ENCODE measurements at regions not wholly inside any gene's neighbourhood (a gene's known extent, or its start where the extent isn't known, plus 50 kb on each side); places are given as distances from the start of the nearest gene placed in this dataset.

GRCh38 chr12:90323217-90323616, 614.6 kb upstream of the ATP2B1 start:
- no peak for TF ChIP-seq POLR2A (IDR thresholded peaks at IDR 0.05)
- no peak for TF ChIP-seq POLR2AphosphoS5 (IDR thresholded peaks at IDR 0.05; ENCODE audit: insufficient read depth in 1 of 2, low read depth in 1 of 2)
- TF ChIP-seq CTCF (IDR thresholded peaks at IDR 0.05), result no peak
- Histone ChIP-seq H3K4me3 (no peak overlapping the region), H3K27ac (no peak overlapping the region), H3K36me3 (no peaks in the 10 kb centered on the region), H3K4me1 (no peaks in the 10 kb centered on the region), H3K27me3 (no peaks in the 10 kb centered on the region), H3K9me3 (no peaks in the 10 kb centered on the region)
- DNase-seq (ENCODE audit: extremely low spot score in 2 of 2), result no peak
- intact Hi-C loops (cut with DNase I), result no loop called here

- Histone ChIP-seq H3K27ac (no peak overlapping the region), H3K27me3 (no peaks in the 10 kb centered on the region), H3K9me3 (no peaks in the 10 kb centered on the region), H3K4me1 (no peaks in the 10 kb centered on the region), H3K36me3 (no peaks in the 10 kb centered on the region), H3K4me3 (no peak overlapping the region)
- intact Hi-C loops (cut with DNase I), result no loop called here
- TF ChIP-seq CTCF (IDR thresholded peaks at IDR 0.05) (no peak), POLR2AphosphoS5 (IDR thresholded peaks at IDR 0.05; ENCODE audit: insufficient read depth in 1 of 2, low read depth in 1 of 2) (no peak), POLR2A (IDR thresholded peaks at IDR 0.05) (no peak)
- DNase-seq (ENCODE audit: extremely low spot score in 2 of 2), result no peak
Observed at GRCh38 chr12:90322006-90322405, 613.4 kb upstream of the ATP2B1 start.

- Histone ChIP-seq H3K27me3 (no peaks in the 10 kb centered on the region), H3K36me3 (no peaks in the 10 kb centered on the region), H3K4me3 (no peak overlapping the region), H3K4me1 (no peaks in the 10 kb centered on the region), H3K27ac (no peak overlapping the region), H3K9me3 (no peaks in the 10 kb centered on the region)
- TF ChIP-seq POLR2AphosphoS5 (IDR thresholded peaks at IDR 0.05; ENCODE audit: insufficient read depth in 1 of 2, low read depth in 1 of 2), result no peak
- no peak for TF ChIP-seq CTCF (IDR thresholded peaks at IDR 0.05)
- intact Hi-C loops (cut with DNase I), result no loop called here
- DNase-seq (ENCODE audit: extremely low spot score in 2 of 2), result no peak
Observed at GRCh38 chr12:90321369-90321768, 612.7 kb upstream of the ATP2B1 start.

GRCh38 chr12:90311561-90311960, 602.9 kb upstream of the ATP2B1 start:
- Histone ChIP-seq H3K4me1 (no peaks in the 10 kb centered on the region), H3K27me3 (no peaks in the 10 kb centered on the region), H3K27ac (no peak overlapping the region), H3K9me3 (no peaks in the 10 kb centered on the region), H3K4me3 (no peak overlapping the region), H3K36me3 (no peaks in the 10 kb centered on the region)
- TF ChIP-seq POLR2AphosphoS5 (IDR thresholded peaks at IDR 0.05; ENCODE audit: insufficient read depth in 1 of 2, low read depth in 1 of 2) (no peak), POLR2A (IDR thresholded peaks at IDR 0.05) (no peak), CTCF (IDR thresholded peaks at IDR 0.05) (no peak)
- no peak for DNase-seq (ENCODE audit: extremely low spot score in 2 of 2)
- intact Hi-C loops (cut with DNase I), result no loop called here

GRCh38 chr12:90305379-90305778, 596.7 kb upstream of the ATP2B1 start:
- no peak overlapping the region for H3K4me3 ChIP-seq
- no peaks in the 10 kb centered on the region for H3K4me1 ChIP-seq
- DNase-seq (ENCODE audit: extremely low spot score in 2 of 2), result no peak
- H3K36me3 ChIP-seq, result no peaks in the 10 kb centered on the region
- H3K27ac ChIP-seq, result no peak overlapping the region
- no peaks in the 10 kb centered on the region for H3K27me3 ChIP-seq
- TF ChIP-seq POLR2AphosphoS5 (IDR thresholded peaks at IDR 0.05; ENCODE audit: insufficient read depth in 1 of 2, low read depth in 1 of 2) (no peak), POLR2A (IDR thresholded peaks at IDR 0.05) (no peak), CTCF (IDR thresholded peaks at IDR 0.05) (no peak)
- intact Hi-C loops (cut with DNase I), result no loop called here
- H3K9me3 ChIP-seq, result no peaks in the 10 kb centered on the region

Measured in vagina (tissue), 2 donors.